Iris pigment epithelial cell (primary cell): ENCODE measurements at regions not wholly inside any gene's neighbourhood (a gene's known extent, or its start where the extent isn't known, plus 50 kb on each side); places are given as distances from the start of the nearest gene placed in this dataset.
"Not testable (repeated sequence)": the region's sequence is repeated elsewhere in the genome, so short reads cannot be mapped to it uniquely, and the experiment has no call there.

Experiments
- DNase-seq: peaks from one replicate; pipeline ENCODE4 v3.0.0-alpha.2; 2011; ENCODE audit warnings: low read depth

DNA sequence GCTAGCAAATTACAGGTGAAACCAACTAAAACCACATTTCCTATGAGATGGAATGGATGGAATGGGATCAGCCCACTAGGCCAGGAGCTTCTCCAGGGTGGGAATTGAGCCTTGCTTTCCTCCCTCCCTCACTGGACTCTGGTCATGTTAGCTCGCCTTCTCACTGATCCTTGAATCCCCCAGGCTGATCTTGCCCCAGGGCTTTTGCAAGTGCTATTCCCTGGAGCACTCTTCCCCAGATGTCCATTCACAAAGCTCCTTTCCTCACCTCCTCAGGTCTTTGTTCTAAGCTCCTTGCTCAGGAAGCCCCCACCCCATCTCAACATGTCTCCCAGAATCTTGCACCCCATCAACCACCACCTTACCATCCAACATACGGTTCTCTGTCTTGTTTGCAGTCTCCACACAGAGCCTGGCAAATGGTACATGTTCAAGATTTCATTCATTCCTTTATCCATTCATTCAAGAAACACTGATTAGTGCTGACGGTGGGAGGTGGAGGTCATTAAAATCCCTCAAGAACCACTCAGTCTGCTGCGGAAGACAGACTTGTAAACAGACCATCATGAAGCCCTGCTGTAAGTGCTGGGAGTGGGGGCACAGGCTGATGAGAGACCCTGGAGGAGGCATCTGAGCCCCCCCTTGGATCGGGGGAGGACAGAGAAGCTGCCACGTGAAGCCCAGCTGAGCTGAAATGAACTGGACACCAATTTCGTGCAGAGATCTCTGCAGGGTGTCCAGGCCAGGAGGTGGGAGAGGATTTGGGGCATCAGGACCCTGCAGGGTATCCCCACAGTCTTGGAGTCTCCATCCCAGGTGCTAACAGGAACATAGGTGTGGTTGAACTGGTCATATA lies 141.7 kb downstream of the BARX1 start:
- no peak for DNase-seq

DNA sequence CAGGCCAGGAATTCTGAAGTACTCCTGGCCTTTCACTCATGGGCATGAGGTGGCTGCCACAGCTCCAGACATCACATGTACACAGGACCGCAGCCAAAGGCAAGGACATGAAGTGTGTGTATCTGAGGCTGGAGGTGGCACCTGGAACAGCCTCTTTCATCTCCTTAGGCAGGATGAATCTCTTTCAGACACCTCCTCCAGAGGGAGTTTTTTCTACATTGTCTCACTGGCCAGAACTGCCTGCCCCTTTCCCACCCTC lies 142.8 kb downstream of the BARX1 start:
- no peak for DNase-seq

DNA sequence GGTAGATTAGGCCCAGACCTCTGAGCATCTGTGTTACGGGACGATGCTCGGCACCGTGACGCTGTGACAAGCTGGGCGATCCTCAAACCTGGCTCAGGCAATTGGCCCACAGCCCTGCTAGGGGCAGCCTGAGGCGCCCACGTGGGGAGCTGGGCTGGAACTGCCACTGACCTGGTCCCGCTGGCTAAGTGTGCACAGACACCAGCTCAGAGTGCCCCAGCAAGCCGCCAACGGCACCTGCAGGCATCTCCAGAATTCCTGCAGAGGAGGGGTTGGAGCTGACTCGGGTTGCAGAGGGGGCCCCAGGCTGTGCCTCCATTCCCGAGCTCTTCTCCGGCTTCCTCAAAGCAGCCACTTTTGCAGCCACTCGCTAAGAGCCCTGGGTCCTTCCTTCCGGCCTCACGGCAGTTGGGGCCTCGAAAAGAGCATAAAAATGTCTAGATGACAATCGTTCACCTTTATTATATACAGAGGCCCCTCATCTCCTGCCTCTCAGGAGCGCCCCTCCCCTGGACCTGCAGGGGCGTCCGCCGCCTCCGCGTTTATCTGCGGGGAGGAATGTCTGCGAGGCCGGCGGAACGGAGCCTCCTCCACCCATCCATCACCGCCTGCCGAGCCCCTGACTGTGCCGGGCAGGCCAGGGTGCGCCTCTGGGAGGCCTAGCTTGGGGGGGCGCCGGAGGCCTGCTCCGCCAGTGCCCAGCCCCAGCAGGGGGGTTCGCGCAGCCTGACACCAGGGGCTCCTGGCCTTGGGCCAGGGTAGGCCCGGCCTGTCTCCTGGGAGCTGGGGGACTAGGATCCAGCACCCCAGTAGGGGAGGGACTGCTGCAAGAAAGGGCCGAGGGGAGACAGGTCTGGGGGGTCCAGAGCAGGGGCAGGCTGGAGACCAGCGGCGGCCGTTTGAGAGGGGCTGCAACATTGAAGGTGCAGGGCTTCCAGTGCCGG lies 144.9 kb downstream of the BARX1 start:
- no peak for DNase-seq

DNA sequence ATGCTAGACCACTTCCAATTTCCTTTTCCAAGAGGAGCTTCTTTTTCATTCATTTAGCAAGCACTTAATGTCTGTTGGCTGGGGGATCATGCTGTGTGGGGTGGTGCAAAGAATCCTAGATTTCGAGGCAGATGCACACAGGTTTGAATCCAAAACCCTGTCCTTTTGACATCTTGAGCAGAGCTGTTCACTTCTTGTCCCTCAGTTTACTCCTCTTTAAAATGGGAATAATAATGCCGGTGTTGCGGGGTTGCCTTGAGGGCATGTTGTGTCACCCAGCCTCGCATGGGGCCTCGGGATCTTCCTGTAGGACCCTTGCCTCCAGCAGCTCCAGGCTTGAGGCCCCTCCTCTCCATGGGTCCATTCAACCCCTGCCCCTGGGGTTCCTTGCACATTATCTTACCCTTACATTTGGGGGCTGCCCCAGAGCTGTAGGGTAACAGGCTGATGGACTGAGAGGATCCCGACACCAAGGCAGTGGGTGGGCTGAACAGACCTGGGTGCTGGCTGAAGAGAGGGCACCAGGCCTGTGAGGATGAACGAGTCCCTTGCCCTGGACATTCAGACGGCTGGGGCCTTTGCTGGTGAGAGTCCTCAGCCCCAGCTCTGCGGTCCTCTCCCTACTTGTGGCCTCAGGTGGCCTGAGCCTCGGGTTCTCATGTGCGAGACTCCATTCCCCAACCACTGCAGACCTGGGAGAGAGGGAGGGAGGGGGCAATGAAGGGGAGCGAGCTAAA lies 145.8 kb downstream of the BARX1 start:
- DNase-seq: no peak

DNA sequence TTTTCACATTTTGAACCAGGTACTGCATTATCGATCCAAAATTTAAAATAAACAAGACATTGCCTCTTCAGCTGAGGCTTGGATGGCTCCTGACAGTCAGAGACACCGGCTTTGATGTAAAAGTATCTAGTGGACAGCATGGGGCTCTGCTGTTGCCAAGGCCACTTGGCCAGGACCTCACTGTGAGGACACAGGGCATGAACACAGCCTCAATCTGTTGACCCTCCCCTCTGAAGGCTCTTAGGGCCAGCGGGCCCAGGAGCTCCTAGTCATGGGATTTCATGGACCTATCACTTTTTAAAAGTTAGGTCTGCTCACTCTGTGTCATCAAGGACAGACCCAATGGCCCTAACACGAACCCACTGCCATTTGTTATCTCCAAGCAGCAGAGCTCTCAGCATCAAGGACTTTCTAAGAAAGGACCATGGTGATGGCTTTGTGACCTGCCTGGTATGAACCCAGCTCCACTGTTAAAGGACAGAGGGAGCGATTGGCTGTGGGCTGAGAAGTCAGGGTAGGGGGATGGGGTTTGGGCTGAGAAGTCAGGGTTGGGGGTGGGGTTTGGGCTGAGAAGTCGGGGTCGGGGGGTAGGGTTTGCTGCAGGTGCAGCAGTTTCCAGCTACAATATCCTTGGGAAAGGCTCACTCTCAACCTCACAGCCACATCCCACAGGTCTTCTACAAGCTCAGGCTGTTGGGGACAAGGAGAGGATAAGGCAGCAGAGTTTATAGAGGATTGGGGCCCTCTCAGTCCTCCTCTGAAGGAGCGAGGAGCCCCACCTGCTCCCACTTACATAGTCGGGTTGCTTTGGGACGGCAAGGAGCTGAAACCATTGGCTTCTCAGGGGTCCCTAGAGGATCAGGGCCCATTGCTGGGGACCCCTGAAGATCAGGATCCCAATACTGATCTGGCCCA lies 146.8 kb downstream of the BARX1 start:
- no peak for DNase-seq

DNA sequence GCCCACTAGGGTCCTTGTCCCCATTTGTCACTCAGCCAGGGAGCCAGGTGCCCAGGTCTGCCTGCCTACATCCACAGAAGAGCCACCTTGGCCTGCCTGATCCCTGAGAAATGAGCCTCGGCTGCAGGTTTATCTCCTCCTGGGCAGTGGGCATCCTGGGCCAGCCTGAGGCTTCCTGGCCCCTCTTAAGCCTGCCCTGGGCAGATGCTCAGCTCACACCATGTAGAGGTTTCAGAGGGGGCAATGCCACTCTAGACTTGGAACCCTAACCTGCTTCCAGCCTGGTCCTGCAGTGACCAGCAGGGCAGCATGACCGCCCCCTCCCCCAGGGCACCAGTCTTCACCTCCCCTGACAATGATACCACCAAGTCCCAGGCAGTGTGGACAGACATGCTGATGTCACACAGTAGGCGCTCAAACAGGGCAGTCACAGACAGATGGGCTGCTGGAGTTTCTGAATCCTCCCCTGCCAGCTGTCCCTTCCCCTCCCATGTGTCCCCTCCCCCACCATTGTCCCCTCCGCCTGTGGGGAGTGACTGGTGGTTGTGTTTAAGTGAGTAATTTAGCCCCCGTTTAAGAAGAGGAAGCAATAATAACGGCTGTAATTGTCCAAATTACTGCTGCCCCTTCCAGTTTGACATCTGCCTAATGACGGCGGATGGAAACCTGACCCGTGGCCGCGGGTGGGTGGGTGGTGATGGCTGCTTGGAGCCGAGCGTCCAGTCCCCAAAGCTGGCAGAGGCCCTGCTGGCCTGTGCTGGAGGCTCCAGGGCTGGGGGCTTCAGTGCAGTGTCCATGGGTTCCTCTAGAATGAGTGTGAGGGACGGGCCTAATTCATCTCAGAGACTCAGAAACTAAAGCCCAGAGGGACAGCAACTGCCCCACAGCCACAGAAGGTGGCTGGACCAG lies 147.7 kb downstream of the BARX1 start:
- DNase-seq: no peak

DNA sequence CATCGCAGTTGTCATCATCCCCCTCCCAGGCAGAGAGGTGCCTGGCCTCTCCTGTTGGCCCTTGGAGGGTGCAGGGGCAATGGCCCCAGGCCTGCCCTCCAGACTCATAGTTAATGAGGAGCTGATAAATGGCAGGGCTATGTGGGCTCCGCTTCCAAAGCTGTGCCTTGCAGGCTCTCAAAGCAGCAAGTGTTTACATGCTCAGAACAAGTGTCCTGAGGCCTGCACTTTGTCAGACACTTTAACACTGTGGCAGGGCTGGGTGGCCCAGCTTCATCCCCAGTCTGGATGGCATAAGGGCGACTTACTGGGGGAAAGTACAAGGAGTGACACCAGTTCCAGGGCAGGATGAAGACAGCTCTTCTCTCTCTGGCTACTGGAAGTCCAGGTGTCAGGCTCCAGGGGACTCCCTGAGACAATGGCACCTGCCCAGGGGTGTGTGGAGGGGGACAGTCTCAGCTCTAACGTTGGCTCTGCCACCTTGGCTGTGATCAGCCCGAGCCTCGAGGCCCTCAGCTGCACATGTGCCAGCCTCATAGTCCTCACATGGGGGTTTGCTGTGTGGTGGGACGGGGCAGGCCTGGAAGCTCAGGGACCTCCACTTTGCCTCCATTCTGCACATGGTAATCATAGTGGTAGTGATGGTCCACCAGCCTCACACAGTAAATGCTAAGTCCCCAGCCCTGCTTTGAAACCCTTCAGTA lies 153.4 kb downstream of the BARX1 start:
- DNase-seq: no peak

DNA sequence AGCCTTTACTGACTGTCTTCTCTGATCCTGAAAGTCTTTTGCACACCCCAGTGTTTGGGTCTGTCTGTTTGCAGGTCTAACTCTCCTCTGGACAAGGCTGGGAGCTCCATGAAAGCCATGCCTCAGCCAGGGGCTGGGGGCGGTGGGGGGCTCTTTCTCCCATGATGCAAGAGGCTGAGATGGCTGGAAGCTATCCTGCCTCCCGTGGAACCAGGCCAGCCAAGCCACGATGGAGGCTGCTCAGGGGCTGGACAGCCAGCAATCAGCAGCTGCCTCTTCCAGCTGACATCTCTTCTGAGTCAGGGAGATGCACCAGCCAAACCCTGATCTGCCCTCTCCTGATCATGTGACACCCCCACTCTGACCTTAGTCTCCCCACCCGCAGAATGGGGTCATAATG lies 154.0 kb downstream of the BARX1 start:
- no peak for DNase-seq

DNA sequence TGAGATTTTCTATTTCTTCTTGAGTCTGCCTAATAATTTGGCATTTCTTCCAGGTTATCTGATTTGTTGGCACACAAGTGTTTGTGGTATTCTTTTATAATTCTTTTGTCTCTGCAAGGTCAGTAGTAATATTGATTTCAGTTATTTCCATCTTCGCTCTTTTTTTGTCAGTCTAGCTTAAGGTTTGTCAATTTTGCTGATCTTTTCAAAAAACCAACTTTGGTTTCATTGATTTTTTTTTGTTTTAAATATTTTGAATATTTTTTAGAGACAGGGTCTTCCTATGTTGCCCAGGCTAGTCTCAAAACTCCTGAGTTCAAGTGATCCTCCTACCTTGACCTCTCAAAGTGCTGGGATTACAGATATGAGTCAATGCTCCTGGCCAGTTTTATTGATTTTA lies 162.8 kb downstream of the BARX1 start:
- no peak for DNase-seq

DNA sequence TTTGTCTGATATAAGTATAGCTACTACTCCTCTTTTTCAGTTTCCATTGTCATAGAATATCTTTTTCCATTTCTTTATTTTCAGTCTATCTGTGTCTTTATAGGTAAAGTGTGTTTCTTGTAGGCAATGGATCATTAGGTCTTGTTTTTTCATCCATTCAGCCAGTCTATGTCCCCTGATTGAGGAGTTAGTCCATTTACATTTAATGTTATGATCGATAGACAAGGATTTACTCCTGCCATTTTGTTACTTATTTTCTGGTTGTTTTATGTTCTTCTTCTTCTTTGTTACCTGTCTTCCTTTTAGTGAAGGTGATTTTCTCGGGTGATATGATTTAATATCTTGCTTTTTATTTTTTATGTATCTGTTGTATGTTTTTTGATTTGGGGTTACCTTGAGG lies 169.0 kb downstream of the BARX1 start:
- no peak for DNase-seq

DNA sequence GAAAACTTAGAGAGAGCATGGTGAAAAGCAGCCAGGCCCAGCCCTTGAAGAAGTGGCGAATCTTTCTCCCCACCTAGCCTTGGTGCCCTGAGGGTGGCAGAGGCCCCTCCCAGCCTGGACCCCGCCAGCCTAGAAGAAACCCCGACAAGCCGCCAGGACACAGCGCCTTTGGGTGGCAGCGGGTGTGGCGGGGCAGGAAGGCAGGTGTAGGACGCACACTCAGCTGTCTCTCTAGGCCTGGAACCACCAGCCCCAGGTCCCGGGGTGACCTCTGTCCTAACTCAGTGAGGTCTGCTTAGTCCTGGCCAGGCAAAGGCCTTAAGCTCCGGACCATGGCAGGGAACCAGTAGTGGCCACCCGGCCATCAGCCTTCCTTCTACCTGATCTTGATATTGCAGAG lies 178.3 kb downstream of the BARX1 start:
- DNase-seq: no peak

DNA sequence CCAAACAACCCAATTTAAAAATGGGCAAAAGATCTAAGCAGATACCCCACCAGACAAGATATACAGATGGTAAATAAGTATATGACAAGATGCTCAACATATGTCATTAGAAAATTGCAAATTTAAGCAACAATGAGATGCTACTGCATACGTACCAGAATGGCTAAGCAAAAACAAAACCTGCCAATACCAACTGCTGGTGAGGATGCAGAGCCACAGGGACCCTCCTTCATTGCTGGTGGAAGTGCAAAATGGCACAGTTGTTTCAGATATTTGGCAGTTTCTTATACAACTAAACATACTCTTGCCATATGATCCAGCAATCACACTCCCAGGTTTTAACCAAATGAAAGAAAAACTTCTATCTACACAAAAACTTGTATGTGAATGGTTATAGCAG lies 178.9 kb downstream of the BARX1 start:
- no peak for DNase-seq

DNA sequence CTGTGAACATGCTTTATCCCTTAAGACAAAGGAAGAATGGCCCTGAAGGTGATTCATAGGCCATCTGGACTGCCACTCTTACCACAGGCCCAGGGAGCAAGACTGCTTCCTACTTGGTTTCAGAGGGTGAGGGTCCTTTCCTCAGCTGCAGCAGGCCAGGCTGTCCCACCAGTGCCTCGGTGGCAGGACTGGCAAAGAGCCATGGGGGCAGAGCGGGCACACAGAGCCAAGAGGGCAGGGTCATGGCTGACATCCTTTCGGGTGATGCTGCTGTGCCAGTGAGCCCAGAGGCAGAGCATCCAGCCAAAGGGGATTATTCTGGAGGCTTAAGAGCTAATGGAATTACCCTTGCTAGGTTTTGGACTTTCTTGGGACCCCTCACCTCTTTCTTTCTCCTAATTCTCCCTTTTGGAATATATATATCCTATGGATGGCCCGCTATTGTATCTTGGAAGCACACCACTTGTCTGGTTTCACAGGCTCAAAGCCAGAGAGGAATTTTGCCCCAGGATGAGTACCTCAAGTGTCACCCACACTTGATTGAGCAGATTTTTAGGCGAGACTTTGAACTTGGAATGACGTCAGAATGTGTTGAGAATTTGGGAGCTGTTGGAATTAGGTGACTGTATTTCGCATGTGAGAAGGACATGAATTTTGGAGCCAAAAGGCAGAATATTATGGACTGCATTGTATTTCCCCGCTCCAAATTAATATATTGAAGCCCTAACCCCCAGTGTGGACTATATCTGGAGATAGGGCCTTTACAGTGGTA lies 180.6 kb downstream of the BARX1 start:
- DNase-seq: no peak

DNA sequence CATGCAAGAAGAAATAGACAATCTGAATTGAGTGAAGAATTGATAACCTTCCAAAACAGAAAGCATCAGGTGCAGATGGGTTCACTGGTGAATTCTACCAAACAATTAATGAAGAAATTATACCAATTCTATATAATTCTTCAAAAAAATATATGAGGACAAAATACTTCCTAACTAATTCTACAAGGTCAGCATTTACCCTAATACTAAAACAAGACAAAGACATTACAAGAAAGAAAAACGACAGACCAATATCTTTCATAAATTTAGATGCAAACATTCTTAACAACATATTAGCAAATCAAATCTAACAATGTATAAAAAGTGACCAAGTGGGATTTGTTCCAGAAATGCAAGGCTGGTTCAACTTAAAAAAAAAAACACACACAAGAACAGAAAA lies 183.9 kb downstream of the BARX1 start:
- no peak for DNase-seq

DNA sequence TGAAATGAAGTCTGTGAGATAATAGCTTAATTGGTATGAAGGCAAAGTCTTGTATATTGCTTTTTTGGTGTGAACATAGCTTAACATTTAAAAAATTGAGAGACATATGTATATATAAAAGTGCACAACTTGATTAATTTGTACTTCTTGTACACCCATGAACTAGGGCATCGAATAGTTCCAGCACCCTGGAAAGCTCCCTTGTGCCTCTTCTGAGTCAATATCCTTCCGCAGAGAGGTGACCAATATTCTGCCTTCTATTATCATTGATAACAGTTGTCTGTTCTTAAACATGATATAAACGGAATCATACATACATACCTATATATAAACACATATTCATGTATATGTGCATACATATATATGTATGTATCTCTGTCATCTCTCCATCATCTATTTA lies 185.4 kb downstream of the PHF2 start:
- no peak for DNase-seq

DNA sequence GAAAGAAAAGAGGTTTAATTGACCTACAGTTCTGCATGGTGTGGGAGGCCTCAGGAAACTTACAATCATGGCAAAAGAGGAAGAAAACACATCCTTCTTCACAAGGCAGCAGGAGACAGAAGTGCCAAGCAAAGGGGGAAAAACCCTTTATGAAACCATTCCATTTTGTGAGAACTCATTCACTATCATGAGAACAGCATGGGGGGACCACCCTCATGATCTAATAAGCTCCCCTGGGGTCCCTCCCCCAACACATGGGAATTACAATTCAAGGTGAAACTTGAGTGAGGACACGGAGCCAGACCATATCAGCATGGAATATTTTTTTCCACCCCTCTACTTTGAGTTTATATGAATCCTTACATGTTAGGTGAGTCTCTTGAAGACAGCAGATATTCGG lies 173.7 kb downstream of the PHF2 start:
- no peak for DNase-seq

DNA sequence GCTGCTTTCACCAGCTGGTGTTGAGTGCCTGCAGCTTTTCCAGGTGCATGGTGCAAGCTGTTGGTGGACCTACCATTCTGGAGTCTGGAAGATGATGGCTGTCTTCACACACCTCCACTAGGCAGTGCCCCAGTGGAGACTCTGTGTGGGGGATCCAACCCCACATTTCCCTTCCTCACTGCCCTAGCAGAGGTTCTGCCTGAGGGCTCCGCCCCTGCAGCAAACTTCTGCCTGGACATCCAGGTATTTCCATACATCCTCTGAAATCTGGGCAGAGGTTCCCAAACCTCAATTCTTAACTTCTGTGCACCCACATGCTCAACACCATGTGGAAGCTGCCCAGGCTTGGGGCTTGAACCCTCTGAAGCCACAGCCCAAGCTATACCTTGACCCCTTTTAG lies 172.4 kb downstream of the PHF2 start:
- not testable (repeated sequence) for DNase-seq

DNA sequence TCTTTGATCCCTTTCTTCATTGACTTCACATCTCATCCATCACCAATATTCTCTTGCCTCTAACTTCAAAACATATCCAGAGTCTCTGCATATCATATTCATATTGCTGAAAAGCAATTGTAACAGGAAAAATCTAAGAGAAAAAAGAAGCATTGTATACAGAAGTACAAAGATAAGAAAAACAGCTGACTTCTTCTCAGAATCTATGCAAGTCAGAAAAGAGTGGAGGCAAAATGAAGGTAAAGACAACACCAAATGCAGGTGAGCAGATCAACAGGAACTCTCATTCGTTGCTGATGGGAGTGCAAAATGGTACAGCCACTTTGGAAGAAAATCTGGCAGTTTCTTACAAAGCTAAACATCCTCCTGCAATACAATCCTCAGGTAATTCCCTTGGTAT lies 155.6 kb downstream of the PHF2 start:
- DNase-seq: no peak

DNA sequence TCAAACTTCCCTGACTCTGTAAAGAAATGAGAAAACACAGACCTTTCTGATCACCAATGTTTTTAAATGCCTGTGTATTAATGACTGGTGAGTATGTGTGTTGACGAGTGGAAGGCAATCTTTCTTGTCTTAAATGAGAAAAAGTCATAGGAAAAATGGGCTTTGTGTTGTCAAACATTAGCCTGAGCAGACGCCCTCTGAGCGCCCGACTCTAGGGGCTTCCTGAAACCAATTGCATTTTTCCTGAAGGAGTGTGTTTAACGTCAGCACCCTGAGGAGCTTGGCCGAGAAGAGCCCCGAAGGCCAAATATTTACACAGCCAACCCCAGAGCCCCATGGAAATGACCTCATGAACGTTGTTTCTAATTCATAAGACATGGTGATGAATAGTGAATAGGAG lies 154.3 kb downstream of the PHF2 start:
- DNase-seq: no peak
